ENCODE measurements at regions not wholly inside any gene's neighbourhood (a gene's known extent, or its start where the extent isn't known, plus 50 kb on each side); places are given as distances from the start of the nearest gene placed in this dataset.
"Not testable (repeated sequence)": the region's sequence is repeated elsewhere in the genome, so short reads cannot be mapped to it uniquely, and the experiment has no call there.

- H4K8ac ChIP-seq (ENCODE audit: extremely low read depth, insufficient read depth, low read length); H3K9me3 ChIP-seq (ENCODE audit: insufficient read depth in 2 of 2, low read depth in 1 of 2, low read length in 1 of 2); DNase-seq (ENCODE audit: low read depth in 1 of 2, low spot score in 2 of 2); H3K4ac ChIP-seq (replicated peaks; ENCODE audit: insufficient read length, low read depth, low read length); H3K36me3 ChIP-seq (ENCODE audit: control insufficient read depth in 2 of 4, insufficient read depth in 4 of 4, low read length in 3 of 4); H2AK5ac ChIP-seq (ENCODE audit: low read depth, low read length); CTCF ChIA-PET (ENCODE audit: partially characterized antibody); H3K9ac ChIP-seq (replicated peaks in 1 of 4; ENCODE audit: extremely low read depth in 1 of 4, low read depth in 3 of 4, low read length in 3 of 4); H3K14ac ChIP-seq (ENCODE audit: insufficient read length); H4K5ac ChIP-seq (ENCODE audit: insufficient read length, low read depth, low read length); H3K4me1 ChIP-seq (replicated peaks in 1 of 4; ENCODE audit: control insufficient read depth in 3 of 4, insufficient read depth in 4 of 4, low read length in 3 of 4); H2BK120ac ChIP-seq (replicated peaks; ENCODE audit: low read depth, low read length); H2BK20ac ChIP-seq (ENCODE audit: low read length); H3K56ac ChIP-seq (replicated peaks; ENCODE audit: insufficient read length, low read depth, low read length); FAIRE-seq; H3K23ac ChIP-seq (ENCODE audit: insufficient read length); H3K23me2 ChIP-seq (ENCODE audit: low read depth, low read length); H2BK5ac ChIP-seq (ENCODE audit: low read depth, low read length); H3K4me3 ChIP-seq (ENCODE audit: extremely low read depth in 1 of 4, insufficient read depth in 2 of 4, low read depth in 3 of 4, low read length in 4 of 4); H2AFZ ChIP-seq (ENCODE audit: low read length); H2BK15ac ChIP-seq (ENCODE audit: low read length); H4K20me1 ChIP-seq (replicated peaks in 1 of 2; ENCODE audit: control insufficient read depth in 1 of 2, insufficient read depth in 2 of 2, low read length in 2 of 2); H3K18ac ChIP-seq (ENCODE audit: extremely low read depth, low read length); H3K79me2 ChIP-seq (ENCODE audit: control insufficient read depth in 1 of 2, insufficient read depth in 2 of 2, low read length in 2 of 2); H3K79me1 ChIP-seq (ENCODE audit: low read depth, low read length); H3K27ac ChIP-seq (ENCODE audit: low read depth, low read length); H3K4me2 ChIP-seq (ENCODE audit: insufficient read depth in 1 of 2, low read depth in 2 of 2, low read length in 2 of 2); H2BK12ac ChIP-seq (ENCODE audit: low read depth, low read length); POLR2A ChIA-PET (ENCODE audit: partially characterized antibody); H3K27me3 ChIP-seq (replicated peaks in 1 of 4; ENCODE audit: control insufficient read depth in 3 of 4, extremely low read depth in 1 of 4, insufficient read depth in 3 of 4, low read length in 3 of 4); H4K91ac ChIP-seq (replicated peaks; ENCODE audit: insufficient read length, low read length): not testable (repeated sequence)
- no CpG with 5 or more reads among the region's 20 CpGs for WGBS, 2 experiments (ENCODE audit: extremely low coverage in 1 of 2, insufficient coverage in 1 of 2, insufficient read length in 1 of 2, insufficient replicate concordance in 2 of 2, low coverage in 1 of 2, low lambda C conversion rate in 2 of 2, missing lambda C conversion rate in 1 of 2)
These were observed 31055.5 kb downstream of the CDY1 start for GRCh38 chrY:56677444-56677843.

DNA sequence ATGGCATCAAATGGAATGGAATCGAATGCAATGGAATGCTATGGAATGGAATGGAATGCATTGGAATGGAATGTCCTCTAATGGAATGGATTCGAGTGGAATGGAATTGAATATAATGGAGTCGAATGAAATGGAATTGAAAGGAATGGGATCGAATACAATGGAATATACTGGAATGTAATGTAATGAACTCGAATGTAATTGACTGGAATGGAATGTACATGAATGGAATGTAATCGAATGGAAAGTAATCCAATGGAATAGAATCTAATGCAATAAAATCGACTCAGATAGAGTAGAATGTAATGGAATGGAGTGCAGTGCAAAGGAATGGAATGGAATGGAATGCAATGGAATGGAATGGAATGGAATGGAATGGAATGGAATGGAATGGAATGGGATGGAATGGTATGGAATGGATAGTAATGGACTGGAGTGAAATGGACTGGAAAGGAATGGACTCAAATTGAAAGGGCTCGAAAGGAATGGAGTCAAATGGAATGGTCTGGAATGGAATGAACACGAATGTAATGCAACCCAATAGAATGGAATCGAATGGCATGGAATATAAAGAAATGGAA, 31056.2 kb downstream of the CDY1 start:
- H3K79me2 ChIP-seq (ENCODE audit: control insufficient read depth in 1 of 2, insufficient read depth in 2 of 2, low read length in 2 of 2); H3K36me3 ChIP-seq (ENCODE audit: control insufficient read depth in 2 of 4, insufficient read depth in 4 of 4, low read length in 3 of 4); DNase-seq (ENCODE audit: low read depth in 1 of 2, low spot score in 2 of 2); H4K5ac ChIP-seq (ENCODE audit: insufficient read length, low read depth, low read length); H3K79me1 ChIP-seq (ENCODE audit: low read depth, low read length); H4K8ac ChIP-seq (ENCODE audit: extremely low read depth, insufficient read depth, low read length); H4K20me1 ChIP-seq (replicated peaks in 1 of 2; ENCODE audit: control insufficient read depth in 1 of 2, insufficient read depth in 2 of 2, low read length in 2 of 2); H3K27ac ChIP-seq (ENCODE audit: low read depth, low read length); H3K4me3 ChIP-seq (ENCODE audit: extremely low read depth in 1 of 4, insufficient read depth in 2 of 4, low read depth in 3 of 4, low read length in 4 of 4); H2BK12ac ChIP-seq (ENCODE audit: low read depth, low read length); H4K91ac ChIP-seq (replicated peaks; ENCODE audit: insufficient read length, low read length); H2BK5ac ChIP-seq (ENCODE audit: low read depth, low read length); H3K9me3 ChIP-seq (ENCODE audit: insufficient read depth in 2 of 2, low read depth in 1 of 2, low read length in 1 of 2); H2AFZ ChIP-seq (ENCODE audit: low read length); H3K9ac ChIP-seq (replicated peaks in 1 of 4; ENCODE audit: extremely low read depth in 1 of 4, low read depth in 3 of 4, low read length in 3 of 4); H2BK120ac ChIP-seq (replicated peaks; ENCODE audit: low read depth, low read length); H3K23ac ChIP-seq (ENCODE audit: insufficient read length); H3K14ac ChIP-seq (ENCODE audit: insufficient read length); H3K18ac ChIP-seq (ENCODE audit: extremely low read depth, low read length); H3K27me3 ChIP-seq (replicated peaks in 1 of 4; ENCODE audit: control insufficient read depth in 3 of 4, extremely low read depth in 1 of 4, insufficient read depth in 3 of 4, low read length in 3 of 4); H2BK20ac ChIP-seq (ENCODE audit: low read length); FAIRE-seq; H3K56ac ChIP-seq (replicated peaks; ENCODE audit: insufficient read length, low read depth, low read length); H3K4me2 ChIP-seq (ENCODE audit: insufficient read depth in 1 of 2, low read depth in 2 of 2, low read length in 2 of 2); CTCF ChIA-PET (ENCODE audit: partially characterized antibody); POLR2A ChIA-PET (ENCODE audit: partially characterized antibody); H3K23me2 ChIP-seq (ENCODE audit: low read depth, low read length); H2AK5ac ChIP-seq (ENCODE audit: low read depth, low read length); H2BK15ac ChIP-seq (ENCODE audit: low read length); H3K4ac ChIP-seq (replicated peaks; ENCODE audit: insufficient read length, low read depth, low read length); H3K4me1 ChIP-seq (replicated peaks in 1 of 4; ENCODE audit: control insufficient read depth in 3 of 4, insufficient read depth in 4 of 4, low read length in 3 of 4): not testable (repeated sequence)
- WGBS, 2 experiments (ENCODE audit: extremely low coverage in 1 of 2, insufficient coverage in 1 of 2, insufficient read length in 1 of 2, insufficient replicate concordance in 2 of 2, low coverage in 1 of 2, low lambda C conversion rate in 2 of 2, missing lambda C conversion rate in 1 of 2) = 100% methylated on average over 1 of the region's 10 CpGs; no CpG with 5 or more reads in 1 of the 2 experiments

Data from H1 (cell line).